GM21515 (cell line): ENCODE measurements at regions not wholly inside any gene's neighbourhood (a gene's known extent, or its start where the extent isn't known, plus 50 kb on each side); places are given as distances from the start of the nearest gene placed in this dataset.
"Not testable (repeated sequence)": the region's sequence is repeated elsewhere in the genome, so short reads cannot be mapped to it uniquely, and the experiment has no call there.

ENCODE experiments used
- ATAC-seq: cut with Tn5 transposase; IDR thresholded peaks from one replicate; pipeline ENCODE4 v1.9.1; 2021; ENCODE audit not compliant: unreplicated experiment

DNA sequence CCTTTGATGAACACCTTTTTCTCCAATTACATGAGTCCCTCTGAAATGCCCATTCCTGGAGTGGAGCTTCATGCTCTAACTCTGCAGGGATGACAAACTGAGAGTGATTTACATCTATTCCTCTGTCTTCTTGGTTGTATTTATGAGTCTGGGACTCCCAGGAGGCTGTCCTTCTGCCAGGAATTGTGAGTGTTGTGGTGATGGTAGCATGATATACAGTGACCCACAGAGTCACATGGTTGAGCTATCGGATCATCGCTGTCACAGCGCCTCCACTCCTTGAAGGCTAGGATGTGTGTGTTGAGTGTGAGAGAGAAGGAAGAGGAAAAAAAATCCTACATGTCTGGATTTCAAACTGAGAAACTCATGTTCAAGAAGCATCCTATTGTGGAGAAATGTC is 163.4 kb upstream of the CACNA1E start:
- no peak for ATAC-seq

DNA sequence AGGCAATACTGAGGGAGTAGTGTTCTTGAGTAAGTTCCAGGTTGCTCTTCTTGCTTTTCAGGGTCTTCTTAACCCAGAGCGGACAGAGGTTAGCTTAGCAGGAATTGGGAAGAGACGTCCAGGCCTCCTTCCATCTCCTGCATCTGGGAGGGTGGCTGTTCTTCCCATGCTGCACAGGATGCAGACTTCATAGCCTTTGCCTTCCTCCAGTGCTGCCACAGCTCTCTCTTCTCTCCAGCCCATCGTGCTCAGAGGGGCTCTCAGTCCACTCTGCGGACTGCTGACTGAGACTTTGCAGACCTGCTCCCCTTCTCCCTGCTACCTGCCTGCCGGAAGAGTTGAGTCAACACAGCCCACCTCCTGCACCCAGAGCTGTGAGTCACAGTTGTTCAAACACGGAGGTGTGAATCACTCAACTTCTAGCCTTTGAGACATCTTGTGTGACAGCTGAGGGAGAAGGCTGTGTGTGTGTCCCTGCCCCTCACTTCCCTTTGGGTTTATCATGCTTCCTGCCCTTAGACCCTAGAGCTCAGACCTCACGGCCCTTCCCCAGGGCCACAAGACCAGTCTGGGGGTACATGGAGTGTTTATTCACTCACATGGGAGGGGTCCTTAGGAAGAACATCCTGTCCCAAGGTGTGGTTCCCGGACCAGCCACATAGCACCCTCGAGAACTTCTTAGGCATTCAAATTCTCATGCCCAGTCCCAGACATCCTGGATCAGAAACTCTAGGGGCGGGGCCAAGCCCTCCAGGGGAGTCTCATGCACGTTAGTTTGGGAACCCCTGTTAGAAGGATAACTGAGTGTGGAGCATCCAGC is 158.3 kb upstream of the CACNA1E start:
- no peak for ATAC-seq

DNA sequence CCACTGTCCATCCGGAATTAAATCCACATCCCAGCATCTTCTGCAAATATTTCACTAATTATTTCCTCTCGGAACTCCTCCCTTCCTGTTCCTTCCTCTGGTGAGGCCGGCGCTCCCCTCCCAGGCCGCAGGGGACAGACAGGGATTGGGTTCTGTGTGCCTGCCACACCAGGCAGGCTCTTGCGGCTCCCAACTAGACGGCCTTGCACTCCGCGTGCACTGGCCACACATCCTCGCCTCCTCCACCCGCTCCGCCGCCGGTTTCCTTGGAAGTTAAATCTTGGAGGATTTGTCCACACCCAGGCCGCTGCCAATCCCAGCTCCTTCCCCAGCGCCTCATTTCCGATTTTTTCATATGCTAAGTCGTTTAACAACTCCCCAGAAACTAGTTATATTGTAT is 157.6 kb upstream of the CACNA1E start:
- not testable (repeated sequence) for ATAC-seq

DNA sequence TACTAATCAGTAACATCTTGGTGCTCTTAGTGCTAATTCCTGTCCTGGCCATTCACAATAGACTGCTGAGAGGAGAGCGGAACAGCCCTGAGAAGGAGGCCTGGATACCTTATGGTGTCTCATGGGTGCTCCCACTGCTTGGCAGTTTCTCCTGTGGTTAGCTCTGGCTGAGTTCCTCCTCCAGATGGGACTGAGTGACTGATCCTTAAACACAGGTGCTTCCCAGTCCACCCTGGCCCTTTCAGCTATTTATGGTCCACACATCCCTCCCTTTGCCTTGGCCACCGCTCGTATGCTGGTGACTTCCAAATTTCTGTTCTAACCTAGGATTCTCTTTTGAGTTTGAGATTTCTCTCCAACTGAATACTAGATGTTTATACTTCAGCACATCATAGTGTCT is 157.0 kb upstream of the CACNA1E start:
- ATAC-seq = no peak

DNA sequence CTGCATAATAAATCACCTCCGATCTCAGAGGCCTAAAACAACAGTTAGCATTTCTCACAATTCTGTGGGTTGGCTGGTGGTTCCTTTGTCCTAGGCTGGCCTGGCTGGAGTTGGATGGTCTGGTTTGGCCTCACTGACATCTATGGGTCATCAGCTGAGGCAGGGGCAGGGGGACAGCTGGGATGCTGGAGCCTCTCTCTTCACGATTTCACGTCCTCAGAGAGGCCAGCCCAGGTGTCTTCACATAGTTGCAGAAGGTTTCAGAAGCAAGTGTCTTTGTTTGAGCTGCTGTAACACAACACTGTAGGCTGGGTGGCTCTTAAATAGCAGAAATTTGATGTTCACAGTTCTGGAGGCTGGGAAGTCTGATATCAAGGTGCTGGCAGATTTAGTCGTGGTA is 155.5 kb upstream of the CACNA1E start:
- ATAC-seq = no peak

DNA sequence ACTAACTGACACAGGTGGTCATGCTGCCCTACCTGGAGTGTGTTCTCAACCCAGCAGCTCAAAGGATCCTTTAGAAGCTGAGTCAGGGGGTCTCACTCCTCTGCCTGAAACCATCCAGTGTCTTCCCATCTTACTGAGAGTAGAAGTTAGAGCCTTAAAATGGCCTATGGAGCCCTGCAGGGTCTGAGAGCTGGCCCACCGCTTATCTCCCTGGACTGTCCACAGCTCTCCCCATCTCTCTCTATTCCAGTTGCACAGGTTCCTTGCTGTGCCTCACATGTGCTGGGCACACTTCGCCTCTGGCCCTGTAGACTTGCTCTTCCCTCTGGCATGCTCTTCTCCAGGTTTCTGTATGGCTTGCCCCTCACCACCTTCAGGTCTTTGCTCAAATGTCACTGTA is 148.6 kb upstream of the CACNA1E start:
- no peak for ATAC-seq

DNA sequence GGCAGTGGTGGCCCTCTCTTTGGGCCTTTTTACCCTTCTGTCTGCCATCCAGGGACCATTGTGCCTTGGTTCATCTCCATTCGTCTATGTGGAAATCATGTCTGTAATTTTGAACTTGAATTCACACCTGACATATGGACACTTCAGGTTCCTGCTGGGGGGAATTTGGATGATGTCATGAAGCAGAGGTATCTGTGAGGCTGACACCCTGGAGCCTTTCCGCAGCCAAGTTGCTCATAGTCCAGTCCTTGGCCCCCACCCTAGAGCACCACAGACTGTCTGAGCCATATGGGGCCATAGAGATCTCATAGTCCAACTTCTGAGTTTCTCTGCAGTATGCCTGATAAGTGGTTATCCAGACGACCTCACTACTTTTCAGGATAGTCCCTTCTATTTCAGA is 147.7 kb upstream of the CACNA1E start:
- no peak for ATAC-seq

DNA sequence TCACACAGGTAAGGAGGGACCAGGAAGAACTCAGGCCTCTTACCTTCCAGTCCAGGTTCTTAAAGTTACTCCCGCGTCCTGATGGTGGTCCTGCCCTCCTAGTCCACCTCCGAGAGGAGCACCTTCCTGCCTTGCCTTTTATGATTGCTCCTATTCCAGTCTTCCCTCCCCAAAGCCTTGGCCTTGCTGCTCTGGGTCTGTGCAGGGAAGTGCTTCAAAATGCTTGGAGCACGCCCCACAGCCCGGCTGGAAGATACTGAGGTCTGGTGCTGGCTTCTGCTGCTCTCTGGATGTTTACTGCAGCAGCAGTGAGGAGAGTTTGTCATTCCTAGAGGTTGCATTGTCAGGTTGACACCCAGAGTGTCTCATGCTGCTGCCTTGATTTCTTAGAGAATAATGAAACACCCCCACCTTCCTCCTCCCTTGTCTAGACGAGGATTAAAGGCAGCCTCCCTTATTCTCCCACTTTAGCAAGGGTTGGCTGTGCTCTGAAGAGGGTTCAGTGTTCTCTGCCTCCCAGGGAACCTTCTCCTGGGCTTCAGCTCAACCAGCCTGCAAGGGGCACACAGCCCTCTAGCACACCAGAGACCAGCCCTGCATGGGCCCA is 142.2 kb upstream of the CACNA1E start:
- no peak for ATAC-seq

DNA sequence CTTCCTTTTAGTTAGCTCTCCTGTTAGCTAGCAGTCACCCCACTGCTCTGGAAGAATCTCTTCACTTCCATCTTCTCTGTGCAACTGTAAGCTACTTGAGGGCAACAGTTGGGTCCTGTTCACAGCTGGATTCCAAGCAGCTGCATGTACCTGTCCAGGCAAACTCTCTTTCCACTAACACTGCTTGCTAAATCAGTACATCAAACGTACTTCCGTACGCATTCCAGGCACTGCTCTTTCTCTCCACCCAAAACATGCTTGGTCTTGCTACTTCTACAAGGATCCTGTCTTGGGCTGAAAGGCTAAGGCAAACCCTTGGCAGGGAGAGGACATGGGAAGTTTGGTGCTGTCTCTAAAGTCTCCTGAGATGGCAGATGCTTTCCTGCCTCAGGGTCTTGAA is 139.2 kb upstream of the CACNA1E start:
- no peak for ATAC-seq

DNA sequence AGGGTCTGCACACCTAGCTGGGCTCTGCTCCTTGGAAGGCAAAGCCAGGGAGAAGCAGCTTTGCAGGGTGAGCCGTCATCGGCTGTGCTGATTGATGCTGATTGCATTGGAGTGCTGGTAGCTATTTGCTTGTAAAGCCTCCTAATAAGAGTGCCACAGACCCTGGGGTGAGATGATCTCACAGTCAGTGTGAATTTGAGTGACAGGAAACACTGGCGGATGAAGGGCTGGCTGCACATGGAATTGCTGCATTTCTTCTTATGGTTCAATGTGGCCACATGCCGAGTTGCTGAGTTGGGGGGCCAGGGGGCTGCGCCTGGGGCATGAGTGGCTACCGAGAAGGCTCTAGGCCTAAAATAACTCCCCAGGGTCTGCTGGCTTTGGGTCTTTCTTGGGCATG is 138.2 kb upstream of the CACNA1E start:
- ATAC-seq = no peak

DNA sequence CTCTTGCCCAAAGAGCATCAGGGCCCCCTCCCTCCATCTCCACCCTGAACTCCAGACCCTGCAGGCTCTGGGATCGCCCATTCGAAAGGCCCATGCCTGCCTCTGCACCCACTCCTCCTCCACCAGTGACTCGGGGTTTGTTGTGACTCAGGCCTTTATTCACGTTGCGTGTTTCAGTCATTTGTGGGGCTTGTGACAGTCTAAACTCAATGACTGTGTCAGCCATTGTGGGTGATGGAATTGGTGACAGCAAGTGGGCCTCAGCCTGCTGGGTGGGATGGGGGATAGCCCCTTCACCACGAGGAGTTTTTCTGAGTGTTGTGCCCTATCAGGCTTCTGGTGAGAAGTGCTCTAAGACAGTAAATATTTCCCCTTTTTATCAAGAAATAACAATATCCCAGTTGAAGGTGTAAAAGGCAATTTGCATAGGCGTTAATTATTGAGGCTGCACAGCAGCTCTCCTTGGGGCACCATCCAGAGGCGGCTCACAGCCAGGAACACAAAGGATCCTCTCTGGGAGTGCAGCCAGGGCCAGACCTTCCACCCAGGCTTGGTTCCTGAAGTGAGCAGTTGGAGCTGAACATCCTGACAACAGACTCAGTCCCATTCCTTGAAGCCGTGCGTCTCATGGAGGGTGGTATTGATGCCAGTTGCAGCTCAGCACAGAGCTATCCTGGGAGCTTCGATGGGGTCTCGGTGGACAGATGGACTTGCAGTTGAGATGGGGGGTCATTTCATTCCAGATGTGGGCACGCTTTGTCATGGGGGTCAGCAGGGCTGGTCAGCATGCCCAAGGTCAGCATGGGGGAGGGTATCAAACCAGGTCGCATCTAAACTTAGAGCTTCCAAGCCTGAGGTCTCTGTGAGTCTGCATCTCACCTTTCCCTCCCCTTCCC is 135.6 kb upstream of the CACNA1E start:
- ATAC-seq = no peak

DNA sequence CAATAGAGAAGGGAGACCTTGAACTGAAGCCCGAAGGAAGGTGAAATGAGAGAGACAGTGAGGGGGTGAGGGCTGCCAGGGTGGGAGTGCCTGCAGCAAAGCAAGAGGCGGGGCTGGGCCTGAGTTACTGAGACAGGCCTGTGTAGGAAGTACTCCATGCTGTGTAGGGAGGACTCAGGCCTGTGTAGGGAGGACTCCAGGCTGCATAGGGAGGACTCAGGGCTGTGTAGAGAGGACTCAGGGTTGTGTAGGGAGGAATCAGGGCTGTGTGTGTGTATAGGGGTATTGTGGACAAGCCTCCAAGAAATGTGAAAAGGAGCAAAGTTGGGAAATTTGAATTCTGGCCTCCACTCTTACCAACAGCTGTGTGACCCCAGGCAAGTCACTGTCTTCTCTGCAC is 133.8 kb upstream of the CACNA1E start:
- no peak for ATAC-seq

DNA sequence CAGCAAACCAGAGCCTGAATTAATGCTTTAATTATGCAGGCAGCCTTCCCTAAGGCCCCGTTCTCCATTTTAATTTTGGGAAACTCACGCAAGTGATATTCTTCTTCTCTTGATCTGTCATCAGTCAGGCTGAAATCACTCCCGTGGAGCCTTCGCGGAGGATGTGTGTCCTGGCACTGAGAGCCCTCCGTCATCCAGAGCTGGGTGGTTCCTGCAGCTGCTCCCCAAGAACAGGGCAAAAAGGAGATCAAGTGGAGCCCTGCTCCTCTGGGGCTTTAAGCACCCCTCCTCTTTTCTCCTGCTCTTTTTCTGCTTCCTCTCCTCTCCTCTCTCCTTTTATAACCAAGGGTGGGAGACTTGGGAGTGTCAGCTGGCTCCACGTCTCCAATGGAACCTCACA is 133.2 kb upstream of the CACNA1E start:
- ATAC-seq = no peak

DNA sequence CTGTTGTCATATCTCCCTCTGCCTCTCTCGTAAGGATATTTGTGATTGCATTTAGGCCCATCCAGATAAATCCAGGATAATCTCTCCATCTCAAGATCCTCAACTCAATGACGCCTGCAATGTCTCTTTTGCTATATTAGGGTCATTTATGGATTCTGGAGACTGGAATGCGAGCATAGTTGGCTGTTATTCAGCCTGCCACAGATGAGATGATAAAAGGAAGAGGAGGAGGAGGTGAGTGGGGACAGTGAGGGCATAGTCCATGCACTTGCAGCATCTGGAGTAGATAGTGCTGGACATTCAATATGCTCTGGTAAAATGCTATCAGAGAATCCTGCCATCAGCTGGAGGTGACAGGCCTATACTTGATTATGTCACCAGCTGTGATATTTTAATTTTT is 131.6 kb upstream of the CACNA1E start:
- no peak for ATAC-seq

DNA sequence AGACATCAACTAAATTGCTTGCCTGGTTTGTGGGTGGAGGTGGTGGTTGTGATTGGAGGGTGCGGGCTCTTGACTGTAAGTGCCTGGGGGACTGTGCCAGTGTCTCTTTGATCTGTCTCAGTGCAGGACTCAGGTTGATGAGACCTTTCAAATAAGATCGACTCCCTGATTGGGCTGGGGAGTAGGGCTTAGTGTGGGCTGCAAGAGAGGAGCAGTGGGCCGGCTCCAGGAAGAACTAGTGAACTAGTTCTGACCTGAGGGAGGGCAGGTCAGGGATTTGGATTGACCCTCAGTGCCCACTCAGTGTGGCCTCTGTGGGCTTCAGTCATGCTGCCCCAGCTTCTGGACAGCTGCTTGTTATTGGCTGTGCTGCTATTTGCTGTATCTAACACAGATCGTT is 130.6 kb upstream of the CACNA1E start:
- ATAC-seq = no peak

DNA sequence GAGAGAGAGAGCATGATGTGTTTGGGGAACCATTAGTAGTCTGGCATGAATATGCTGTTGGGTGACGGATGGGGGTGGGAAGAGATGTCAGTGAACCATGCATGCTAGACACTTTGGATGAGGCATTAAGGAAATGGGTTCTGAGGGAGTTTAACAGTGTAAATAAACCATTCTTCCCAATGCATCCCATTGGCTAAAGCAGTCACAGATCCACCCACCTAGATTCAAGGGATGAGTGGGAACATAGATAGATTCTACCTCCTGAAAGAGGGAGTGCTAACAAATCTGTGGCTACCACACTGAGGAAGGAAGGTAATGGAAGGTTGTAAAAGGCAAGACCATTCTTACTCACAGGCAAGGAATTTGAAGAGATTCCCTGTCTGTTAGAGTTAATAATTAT is 129.8 kb upstream of the CACNA1E start:
- no peak for ATAC-seq

DNA sequence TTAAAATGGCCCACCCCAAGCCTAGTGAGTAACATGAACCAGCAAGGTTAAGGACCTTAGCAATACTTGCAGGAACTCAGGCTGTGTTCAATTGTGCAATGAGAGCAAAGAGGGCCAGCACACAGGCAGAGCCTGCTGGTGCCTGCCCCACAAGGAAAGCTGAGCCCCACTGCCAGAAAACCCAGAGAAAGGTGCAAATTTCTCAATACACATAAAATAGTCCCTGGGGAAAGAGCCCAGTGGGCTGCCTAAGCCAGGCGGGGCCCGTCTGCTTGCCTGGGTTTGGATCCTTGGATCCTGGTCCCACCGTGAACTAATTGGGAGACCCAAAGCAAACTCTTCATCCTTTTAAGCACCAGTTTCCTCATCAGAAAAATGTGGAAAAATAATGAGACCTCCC is 128.5 kb upstream of the CACNA1E start:
- no peak for ATAC-seq

DNA sequence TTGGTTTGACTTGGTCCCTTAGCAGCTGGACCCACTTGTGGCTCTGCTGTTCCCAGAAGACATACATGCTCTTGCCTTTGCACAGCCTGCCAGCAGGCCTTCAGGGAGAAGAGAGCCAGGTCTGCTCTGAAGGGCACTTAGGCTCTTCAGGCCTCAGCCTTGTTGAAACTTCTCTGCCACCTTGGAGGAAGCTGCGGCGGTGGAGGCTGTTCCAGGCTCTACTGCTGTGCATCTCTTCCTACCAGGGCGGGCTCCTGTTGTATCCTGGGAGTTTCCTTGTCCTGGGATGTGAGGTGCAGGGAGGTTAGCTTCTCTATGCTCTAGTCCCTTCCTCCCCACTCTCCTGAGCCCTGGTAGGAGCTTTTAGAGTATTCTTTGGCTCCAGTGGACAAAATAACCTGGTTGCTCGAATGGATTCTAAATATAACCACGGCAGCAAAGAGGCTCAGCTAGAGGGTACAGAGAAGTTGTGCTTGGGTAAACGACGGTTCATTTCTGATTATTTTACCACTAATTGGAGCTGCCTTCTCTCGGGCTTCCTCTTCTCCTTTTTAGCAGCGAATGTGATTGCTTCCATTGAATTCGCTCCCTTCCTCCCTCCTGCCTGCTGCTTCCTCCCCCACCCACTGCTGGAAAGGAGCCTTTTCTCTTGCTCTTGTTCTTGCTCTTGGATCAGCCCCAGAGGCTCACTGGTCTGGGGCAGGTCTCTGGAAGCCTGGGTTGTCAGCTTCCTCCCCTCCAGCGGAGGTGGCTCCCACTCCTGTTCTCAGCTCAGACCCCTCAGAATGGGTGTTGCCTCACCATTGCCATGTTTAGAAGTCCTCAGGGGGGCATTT is 126.6 kb upstream of the CACNA1E start:
- ATAC-seq = no peak

DNA sequence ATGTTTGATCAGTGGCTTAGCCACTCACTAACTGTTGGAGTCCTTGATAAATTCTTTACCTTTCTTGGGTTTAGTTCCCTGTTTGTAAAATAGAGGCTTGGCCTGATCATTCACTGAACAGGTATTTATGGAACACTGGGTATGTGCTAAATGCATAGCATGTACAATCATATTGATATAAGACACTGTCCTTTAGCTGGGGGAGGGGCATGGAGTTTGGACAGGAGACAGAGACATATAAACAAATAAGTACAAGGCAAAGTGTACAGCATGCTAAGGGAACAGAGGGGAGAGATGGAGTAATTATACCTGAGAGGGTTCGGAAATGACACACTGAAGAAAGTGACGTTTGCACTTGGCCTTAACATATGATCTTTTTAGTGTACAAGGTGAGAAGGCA is 124.3 kb upstream of the CACNA1E start:
- ATAC-seq = no peak

DNA sequence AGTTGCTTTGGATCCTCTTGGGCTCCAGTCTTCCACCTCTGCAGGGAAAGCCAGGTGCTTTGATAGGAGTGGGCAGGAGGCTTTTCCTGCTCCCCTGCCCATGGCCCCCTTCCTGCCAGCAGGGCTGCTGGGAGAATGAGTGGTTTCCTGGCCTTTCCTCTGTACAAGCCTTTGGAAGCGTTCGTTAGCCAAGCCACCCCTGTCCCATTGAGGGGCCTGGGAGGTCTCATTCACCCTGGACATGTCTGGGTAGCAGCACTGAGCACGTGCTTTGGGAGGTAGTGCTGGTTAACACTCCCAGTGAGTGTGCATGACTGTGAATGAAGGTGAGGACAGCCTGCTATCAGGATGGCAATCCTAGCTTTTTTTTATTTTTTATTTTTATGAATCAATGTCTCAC is 118.5 kb upstream of the CACNA1E start:
- ATAC-seq = no peak

DNA sequence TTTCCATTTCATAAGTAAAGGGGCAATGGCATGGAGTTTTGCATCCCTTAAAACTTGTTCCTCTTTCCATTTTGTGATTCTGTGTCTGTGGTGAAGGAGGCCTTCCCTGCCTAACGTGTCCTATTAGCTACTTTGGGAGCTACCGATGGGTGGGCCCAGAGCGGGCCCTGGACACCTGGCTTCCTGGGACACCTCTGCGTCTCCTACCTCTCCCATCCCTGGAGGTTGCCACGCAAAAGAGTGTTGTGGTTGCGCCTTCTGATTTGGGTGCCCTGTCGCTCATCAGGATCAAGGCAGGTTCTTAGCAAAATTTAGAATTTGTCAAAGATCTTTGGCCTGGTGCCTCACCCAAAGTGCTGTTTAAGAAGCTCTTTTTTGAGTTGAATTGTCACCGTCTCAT is 116.4 kb upstream of the CACNA1E start:
- no peak for ATAC-seq
